OCI-LY3 (cell line): ENCODE measurements at regions not wholly inside any gene's neighbourhood (a gene's known extent, or its start where the extent isn't known, plus 50 kb on each side); places are given as distances from the start of the nearest gene placed in this dataset.

Source experiments
- H2AFZ ChIP-seq: fragments of 200-600, 300-600 bp; shearing (Covaris generic); 2 replicates; pipeline ENCODE4 v1.6.0; 2014; ENCODE audit warnings: antibody characterized with exemption, low read depth, low read length
- H3K27ac ChIP-seq: fragments of 200-600, 300-600 bp; sonication (generic); 2 replicates; pipeline ENCODE4 v1.5.1; 2014; ENCODE audit warnings: mild to moderate bottlenecking, low read length, moderate library complexity, mixed read lengths
- H3K27me3 ChIP-seq: fragments of 200-600, 300-600 bp; sonication (generic); 2 replicates; pipeline ENCODE4 v1.6.1; 2014; ENCODE audit warnings: low read depth, low read length, mixed read lengths
- H3K36me3 ChIP-seq: fragments of 200-600, 300-600 bp; sonication (generic); replicated peaks from 2 replicates; pipeline ENCODE3; 2014; ENCODE audit warnings: low read depth, low read length, mixed read lengths
- H3K4me1 ChIP-seq: fragments of 300-600, 200-600 bp; sonication (generic); 2 replicates; pipeline ENCODE4 v1.6.1; 2014; ENCODE audit warnings: low read length, mixed read lengths
- H3K4me2 ChIP-seq: fragments of 200-600, 300-600 bp; sonication (generic); 2 replicates; pipeline ENCODE4 v1.6.1; 2014; ENCODE audit warnings: low read length, mixed read lengths
- H3K4me3 ChIP-seq: fragments of 300-600, 200-600 bp; sonication (generic); 2 replicates; pipeline ENCODE4 v1.5.1; 2014; ENCODE audit warnings: antibody characterized with exemption, mild to moderate bottlenecking, low read length, moderate library complexity
- H3K79me2 ChIP-seq: fragments of 300-600, 200-600 bp; shearing (Covaris generic); 2 replicates; pipeline ENCODE4 v1.6.1; 2014; ENCODE audit warnings: mild to moderate bottlenecking, low read length, mixed read lengths
- H3K9ac ChIP-seq: fragments of 300-600, 200-600 bp; shearing (Covaris generic); 2 replicates; pipeline ENCODE4 v1.6.0; 2014; ENCODE audit warnings: mild to moderate bottlenecking, low read length, moderate library complexity
- H3K9me3 ChIP-seq: fragments of 200-600, 300-600 bp; shearing (Covaris generic); 2 replicates; pipeline ENCODE4 v1.6.1; 2014; ENCODE audit warnings: low read length, mixed read lengths; ENCODE audit not compliant: insufficient read depth
- H4K20me1 ChIP-seq: fragments of 200-600, 300-600 bp; sonication (generic); 2 replicates; pipeline ENCODE4 v1.6.1; 2016; ENCODE audit warnings: low read length, mixed read lengths; ENCODE audit not compliant: insufficient read depth
- EZH2phosphoT487 ChIP-seq: fragments of 200-600 bp; shearing (Covaris generic); IDR thresholded peaks from 2 replicates; pipeline ENCODE4 v1.6.1; 2018; ENCODE audit warnings: antibody characterized with exemption, mixed run types, low read depth
- TF ChIP-seq, protein P1 (sequence below): fragments of 200-600, 300-600 bp; sonication (generic); IDR thresholded peaks from 2 replicates; pipeline ENCODE4 v1.5.1; 2014; ENCODE audit warnings: antibody characterized with exemption, low read length, low read depth

DNA sequence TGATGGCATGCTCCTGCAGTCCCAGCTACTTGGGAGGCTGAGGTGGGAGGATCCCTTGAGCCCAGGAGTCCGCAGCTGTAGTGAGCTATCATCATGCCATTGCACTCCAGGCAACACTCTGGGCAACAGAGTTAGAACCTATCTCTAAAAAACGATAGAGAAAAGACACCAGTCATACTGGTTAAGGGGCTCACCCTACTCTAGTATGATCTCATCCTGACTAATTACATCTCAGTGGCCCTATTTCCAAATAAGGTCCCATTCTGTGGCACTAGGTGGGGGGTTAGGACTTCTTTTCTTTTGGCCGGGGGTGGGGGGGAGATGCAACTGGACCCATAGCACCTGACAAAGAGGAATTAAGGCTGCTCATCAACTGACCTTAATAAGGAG is 163.2 kb upstream of the NCK2 start:
- Histone ChIP-seq H3K27ac (no peak overlapping the region), H3K9me3 (no peaks in the 10 kb centered on the region), H4K20me1 (no peaks in the 10 kb centered on the region), H3K4me1 (no peaks in the 10 kb centered on the region), H3K79me2 (no peaks in the 10 kb centered on the region), H2AFZ (no peak overlapping the region), H3K4me2 (no peak overlapping the region), H3K9ac (no peak overlapping the region), H3K27me3 (peaks cover 27% of the 10 kb centered on the region), H3K4me3 (no peak overlapping the region), H3K36me3 (no peaks in the 10 kb centered on the region)
- TF ChIP-seq, protein P1, sequence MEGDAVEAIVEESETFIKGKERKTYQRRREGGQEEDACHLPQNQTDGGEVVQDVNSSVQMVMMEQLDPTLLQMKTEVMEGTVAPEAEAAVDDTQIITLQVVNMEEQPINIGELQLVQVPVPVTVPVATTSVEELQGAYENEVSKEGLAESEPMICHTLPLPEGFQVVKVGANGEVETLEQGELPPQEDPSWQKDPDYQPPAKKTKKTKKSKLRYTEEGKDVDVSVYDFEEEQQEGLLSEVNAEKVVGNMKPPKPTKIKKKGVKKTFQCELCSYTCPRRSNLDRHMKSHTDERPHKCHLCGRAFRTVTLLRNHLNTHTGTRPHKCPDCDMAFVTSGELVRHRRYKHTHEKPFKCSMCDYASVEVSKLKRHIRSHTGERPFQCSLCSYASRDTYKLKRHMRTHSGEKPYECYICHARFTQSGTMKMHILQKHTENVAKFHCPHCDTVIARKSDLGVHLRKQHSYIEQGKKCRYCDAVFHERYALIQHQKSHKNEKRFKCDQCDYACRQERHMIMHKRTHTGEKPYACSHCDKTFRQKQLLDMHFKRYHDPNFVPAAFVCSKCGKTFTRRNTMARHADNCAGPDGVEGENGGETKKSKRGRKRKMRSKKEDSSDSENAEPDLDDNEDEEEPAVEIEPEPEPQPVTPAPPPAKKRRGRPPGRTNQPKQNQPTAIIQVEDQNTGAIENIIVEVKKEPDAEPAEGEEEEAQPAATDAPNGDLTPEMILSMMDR = no peak
- TF ChIP-seq EZH2phosphoT487 = no peak

DNA sequence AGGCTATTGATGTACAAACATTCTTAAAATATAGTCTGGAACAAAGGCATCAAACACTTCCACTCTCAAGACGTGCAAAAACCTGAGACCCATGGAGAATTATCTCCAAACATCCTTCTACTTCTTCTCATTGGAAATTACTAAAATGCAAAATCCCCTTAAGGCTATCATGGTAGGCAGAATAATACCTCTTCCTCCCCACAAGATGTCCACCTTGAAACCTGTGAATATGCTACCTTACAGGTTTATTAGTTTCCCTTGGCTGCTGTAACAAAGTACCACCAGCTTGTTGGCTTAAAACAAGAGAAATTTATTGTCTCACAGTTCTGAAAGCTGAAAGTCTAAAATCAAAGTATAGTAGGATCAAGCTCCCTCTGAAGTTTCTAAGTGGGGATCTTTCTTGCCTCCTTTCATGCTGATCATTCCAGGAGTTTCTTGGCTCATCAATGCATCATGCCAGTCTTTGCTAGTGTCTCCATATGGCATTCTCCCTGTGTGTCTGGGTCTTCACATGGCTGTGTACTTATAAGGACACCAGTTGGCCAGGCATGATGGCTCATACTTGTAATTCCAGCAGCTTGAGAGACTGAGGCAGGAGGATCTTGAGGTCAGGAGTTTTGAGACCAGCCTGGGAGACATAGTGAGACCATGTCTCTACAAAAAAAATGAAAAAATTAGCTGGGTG is 163.7 kb upstream of the NCK2 start:
- H3K9me3 ChIP-seq = no peaks in the 10 kb centered on the region
- H3K4me3 ChIP-seq = no peak overlapping the region
- H4K20me1 ChIP-seq = no peaks in the 10 kb centered on the region
- H3K9ac ChIP-seq = no peak overlapping the region
- TF ChIP-seq, protein P1 = no peak; the same call in 1 of the 2 replicates
- TF ChIP-seq EZH2phosphoT487 = no peak
- H3K27ac ChIP-seq = no peak overlapping the region
- no peaks in the 10 kb centered on the region for H3K36me3 ChIP-seq
- no peak overlapping the region for H3K4me2 ChIP-seq
- H3K4me1 ChIP-seq = no peaks in the 10 kb centered on the region
- H3K79me2 ChIP-seq = no peaks in the 10 kb centered on the region
- H3K27me3 ChIP-seq = peaks cover 27% of the 10 kb centered on the region
- no peak overlapping the region for H2AFZ ChIP-seq

DNA sequence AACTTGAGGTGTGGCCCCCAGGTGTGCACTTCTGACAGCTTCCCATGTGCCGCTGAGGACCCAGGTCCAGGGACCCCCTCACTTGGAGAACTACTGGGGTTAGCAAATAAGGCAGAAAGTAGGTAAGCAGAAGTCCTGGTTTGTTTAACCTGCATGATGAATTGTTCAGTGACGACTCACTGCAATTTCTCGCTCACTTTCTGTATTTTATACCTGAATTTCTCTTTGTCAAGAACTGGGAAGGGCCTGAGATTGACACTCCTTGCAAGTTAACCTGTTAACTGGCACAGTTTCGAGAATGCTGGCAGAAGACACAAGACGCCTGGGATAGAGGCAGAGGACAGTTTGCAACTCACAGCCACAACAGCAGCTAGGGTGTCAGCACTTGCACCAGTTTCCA is 164.5 kb upstream of the NCK2 start:
- H3K36me3 ChIP-seq = no peaks in the 10 kb centered on the region

DNA sequence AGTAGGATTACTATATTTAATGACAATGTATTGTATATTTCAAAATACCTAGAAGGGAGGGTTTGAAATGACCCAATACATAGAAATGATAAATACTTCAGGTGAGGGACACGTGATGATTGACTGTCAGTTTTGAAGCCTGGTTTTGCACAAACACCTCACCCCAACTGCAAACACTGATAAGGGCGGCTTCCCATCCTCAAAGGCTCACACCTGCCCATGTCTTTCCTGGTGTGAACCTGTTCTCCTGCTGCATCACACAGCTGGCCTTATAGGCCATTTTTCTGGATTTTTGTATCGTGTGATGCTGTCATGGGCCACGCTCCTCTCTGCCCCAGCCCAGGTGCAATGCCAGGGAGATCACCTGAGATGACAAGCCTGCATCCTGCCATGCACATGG is 166.5 kb upstream of the NCK2 start:
- H3K27me3 ChIP-seq = peaks cover 39% of the 10 kb centered on the region
- no peak overlapping the region for H3K4me2 ChIP-seq
- H4K20me1 ChIP-seq = no peaks in the 10 kb centered on the region
- no peak overlapping the region for H3K27ac ChIP-seq
- no peaks in the 10 kb centered on the region for H3K79me2 ChIP-seq
- H3K9me3 ChIP-seq = no peaks in the 10 kb centered on the region
- H2AFZ ChIP-seq = no peak overlapping the region
- no peak overlapping the region for H3K9ac ChIP-seq
- H3K4me1 ChIP-seq = no peaks in the 10 kb centered on the region
- no peak overlapping the region for H3K4me3 ChIP-seq
- H3K36me3 ChIP-seq = no peaks in the 10 kb centered on the region
- TF ChIP-seq, protein P1 = no peak
- no peak for TF ChIP-seq EZH2phosphoT487

More for the DNA sequence above, 164.5 kb upstream of the NCK2 start:
- Histone ChIP-seq H3K27me3 (peaks cover 31% of the 10 kb centered on the region), H3K4me1 (no peaks in the 10 kb centered on the region), H4K20me1 (no peaks in the 10 kb centered on the region), H3K4me3 (no peak overlapping the region), H3K9ac (no peak overlapping the region), H3K79me2 (no peaks in the 10 kb centered on the region), H3K4me2 (no peak overlapping the region), H3K9me3 (no peaks in the 10 kb centered on the region), H2AFZ (no peak overlapping the region), H3K27ac (no peak overlapping the region)
- TF ChIP-seq EZH2phosphoT487 = no peak
- TF ChIP-seq, protein P1 = no peak
